ENCODE measurements at regions not wholly inside any gene's neighbourhood (a gene's known extent, or its start where the extent isn't known, plus 50 kb on each side); places are given as distances from the start of the nearest gene placed in this dataset.
A peak's percentile ranks its signal among the peaks of the same experiment; 100 is the strongest.

GRCh38 chr15:61668444-61668843, 391.8 kb downstream of the VPS13C start:
- H3K27me3 ChIP-seq (ENCODE audit: control insufficient read depth in 2 of 2, insufficient read depth in 2 of 2, low read length in 2 of 2) = no peaks in the 10 kb centered on the region
- no peaks in the 10 kb centered on the region; a peak in 1 of 5 replicates for H3K4me1 ChIP-seq (replicated peaks in 1 of 2; ENCODE audit: control insufficient read depth in 2 of 2, insufficient read depth in 2 of 2, low read length in 2 of 2)
- H4K20me1 ChIP-seq (replicated peaks; ENCODE audit: control insufficient read depth, insufficient read depth, low read length) = no peaks in the 10 kb centered on the region
- H3K9ac ChIP-seq (ENCODE audit: insufficient read depth in 1 of 2, low read depth in 2 of 2, low read length in 2 of 2) = no peak overlapping the region
- ATAC-seq (peak; percentile 79), DNase-seq (ENCODE audit: extremely low read depth in 1 of 4, low spot score in 3 of 4) (peak in 3 of 4 experiments; percentile 9 to 61 (median 53)), FAIRE-seq (peak; percentile 88)
- WGBS (ENCODE audit: insufficient coverage, low coverage, missing lambda C conversion rate) = 0% methylated on average over 12 of the region's 12 CpGs
- no peaks in the 10 kb centered on the region for H3K79me2 ChIP-seq (ENCODE audit: control insufficient read depth, insufficient read depth, low read length)
- no peaks in the 10 kb centered on the region for H3K9me1 ChIP-seq (ENCODE audit: control insufficient read depth, insufficient read depth, low read length)
- no peaks in the 10 kb centered on the region for H3K9me3 ChIP-seq (replicated peaks; ENCODE audit: control insufficient read depth, insufficient read depth, low read depth, low read length)
- no TSS peak for BruUV-seq (replicated peaks)
- POLR2A ChIA-PET = interaction anchor here (0.7 kb wide), 1 partner anchor 10 kb away, joined by 3 read pairs; no protein-coding TSS in a partner anchor
- no peak overlapping the region for H3K4me2 ChIP-seq (ENCODE audit: insufficient read depth, low read length)
- TF ChIP-seq CBFA2T3 (IDR thresholded peaks at IDR 0.05) = peak; percentile 60
- TF ChIP-seq CEBPB (tag; IDR thresholded peaks at IDR 0.05) = no peak
- peak; percentile 47; the same call in 1 of the 2 replicates for TF ChIP-seq ARID1B (IDR thresholded peaks at IDR 0.05)
- TF ChIP-seq, protein P1, sequence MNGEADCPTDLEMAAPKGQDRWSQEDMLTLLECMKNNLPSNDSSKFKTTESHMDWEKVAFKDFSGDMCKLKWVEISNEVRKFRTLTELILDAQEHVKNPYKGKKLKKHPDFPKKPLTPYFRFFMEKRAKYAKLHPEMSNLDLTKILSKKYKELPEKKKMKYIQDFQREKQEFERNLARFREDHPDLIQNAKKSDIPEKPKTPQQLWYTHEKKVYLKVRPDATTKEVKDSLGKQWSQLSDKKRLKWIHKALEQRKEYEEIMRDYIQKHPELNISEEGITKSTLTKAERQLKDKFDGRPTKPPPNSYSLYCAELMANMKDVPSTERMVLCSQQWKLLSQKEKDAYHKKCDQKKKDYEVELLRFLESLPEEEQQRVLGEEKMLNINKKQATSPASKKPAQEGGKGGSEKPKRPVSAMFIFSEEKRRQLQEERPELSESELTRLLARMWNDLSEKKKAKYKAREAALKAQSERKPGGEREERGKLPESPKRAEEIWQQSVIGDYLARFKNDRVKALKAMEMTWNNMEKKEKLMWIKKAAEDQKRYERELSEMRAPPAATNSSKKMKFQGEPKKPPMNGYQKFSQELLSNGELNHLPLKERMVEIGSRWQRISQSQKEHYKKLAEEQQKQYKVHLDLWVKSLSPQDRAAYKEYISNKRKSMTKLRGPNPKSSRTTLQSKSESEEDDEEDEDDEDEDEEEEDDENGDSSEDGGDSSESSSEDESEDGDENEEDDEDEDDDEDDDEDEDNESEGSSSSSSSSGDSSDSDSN (IDR thresholded peaks at IDR 0.05; ENCODE audit: borderline replicate concordance in 1 of 2, low read depth in 2 of 2, low read length in 2 of 2) = peak in 1 of 2 experiments; percentile 76; a peak in 1 of 4 replicates
- peak; percentile 87 for TF ChIP-seq MECOM (CRISPR knock-in tag; IDR thresholded peaks at IDR 0.05)
- TF ChIP-seq FOXJ3 (CRISPR knock-in tag; IDR thresholded peaks at IDR 0.05) = no peak
- no peak for TF ChIP-seq ZNF778 (CRISPR knock-in tag; IDR thresholded peaks at IDR 0.05)
- TF ChIP-seq BHLHE40 (IDR thresholded peaks at IDR 0.05; ENCODE audit: low read length) = peak; percentile 19; the same call in 1 of the 2 replicates
- 0 out of 2 replicates have a peak, but pooled peaks have one; percentile 11 for TF ChIP-seq CBFA2T2 (conservative IDR thresholded peaks at IDR 0.05)
- peak; percentile 14; the same call in 1 of the 2 replicates for TF ChIP-seq NCOR1 (IDR thresholded peaks at IDR 0.05)
- TF ChIP-seq, protein P2, sequence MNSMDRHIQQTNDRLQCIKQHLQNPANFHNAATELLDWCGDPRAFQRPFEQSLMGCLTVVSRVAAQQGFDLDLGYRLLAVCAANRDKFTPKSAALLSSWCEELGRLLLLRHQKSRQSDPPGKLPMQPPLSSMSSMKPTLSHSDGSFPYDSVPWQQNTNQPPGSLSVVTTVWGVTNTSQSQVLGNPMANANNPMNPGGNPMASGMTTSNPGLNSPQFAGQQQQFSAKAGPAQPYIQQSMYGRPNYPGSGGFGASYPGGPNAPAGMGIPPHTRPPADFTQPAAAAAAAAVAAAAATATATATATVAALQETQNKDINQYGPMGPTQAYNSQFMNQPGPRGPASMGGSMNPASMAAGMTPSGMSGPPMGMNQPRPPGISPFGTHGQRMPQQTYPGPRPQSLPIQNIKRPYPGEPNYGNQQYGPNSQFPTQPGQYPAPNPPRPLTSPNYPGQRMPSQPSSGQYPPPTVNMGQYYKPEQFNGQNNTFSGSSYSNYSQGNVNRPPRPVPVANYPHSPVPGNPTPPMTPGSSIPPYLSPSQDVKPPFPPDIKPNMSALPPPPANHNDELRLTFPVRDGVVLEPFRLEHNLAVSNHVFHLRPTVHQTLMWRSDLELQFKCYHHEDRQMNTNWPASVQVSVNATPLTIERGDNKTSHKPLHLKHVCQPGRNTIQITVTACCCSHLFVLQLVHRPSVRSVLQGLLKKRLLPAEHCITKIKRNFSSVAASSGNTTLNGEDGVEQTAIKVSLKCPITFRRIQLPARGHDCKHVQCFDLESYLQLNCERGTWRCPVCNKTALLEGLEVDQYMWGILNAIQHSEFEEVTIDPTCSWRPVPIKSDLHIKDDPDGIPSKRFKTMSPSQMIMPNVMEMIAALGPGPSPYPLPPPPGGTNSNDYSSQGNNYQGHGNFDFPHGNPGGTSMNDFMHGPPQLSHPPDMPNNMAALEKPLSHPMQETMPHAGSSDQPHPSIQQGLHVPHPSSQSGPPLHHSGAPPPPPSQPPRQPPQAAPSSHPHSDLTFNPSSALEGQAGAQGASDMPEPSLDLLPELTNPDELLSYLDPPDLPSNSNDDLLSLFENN (IDR thresholded peaks at IDR 0.05; ENCODE audit: low read depth in 2 of 2, low read length in 2 of 2) = no peak
- peak; percentile 19; the same call in 1 of the 2 replicates for TF ChIP-seq ZBTB7A (IDR thresholded peaks at IDR 0.05; ENCODE audit: borderline replicate concordance, control insufficient read depth, low read depth, low read length)
- TF ChIP-seq FOXM1 (IDR thresholded peaks at IDR 0.05; ENCODE audit: low read depth) = no peak
- no peak for TF ChIP-seq FOXM1 (CRISPR knock-in tag; IDR thresholded peaks at IDR 0.05; ENCODE audit: low read depth)
- peak; percentile 27; the same call in 1 of the 2 replicates for TF ChIP-seq TAL1 (IDR thresholded peaks at IDR 0.05)
- 0 out of 4 replicates have a peak, but pooled peaks of 1 of the 2 experiments have one; percentile 14 for TF ChIP-seq RCOR1 (IDR thresholded peaks at IDR 0.05; ENCODE audit: borderline replicate concordance in 1 of 2, low read depth in 2 of 2, low read length in 2 of 2)
- 0 out of 2 replicates have a peak, but pooled peaks have one; percentile 23 for TF ChIP-seq TCF3 (CRISPR knock-in tag; IDR thresholded peaks at IDR 0.05)
- CTCF ChIA-PET (ENCODE audit: low intra/inter-chr PET ratio) = no interaction called here
- no peak overlapping the region for H2AFZ ChIP-seq (ENCODE audit: low read depth, low read length)
- intact Hi-C loops (cut with micrococcal nuclease) = no loop called here
- in situ Hi-C loops (cut with MboI) = no loop called here
- H3K27ac ChIP-seq (ENCODE audit: extremely low read depth, low read depth, low read length) = no peak overlapping the region
- no peak overlapping the region for H3K4me3 ChIP-seq
- no peaks in the 10 kb centered on the region for H3K36me3 ChIP-seq (ENCODE audit: control insufficient read depth, insufficient read depth, low read length)

Data from K562 (cell line).